ENCODE measurements at regions not wholly inside any gene's neighbourhood (a gene's known extent, or its start where the extent isn't known, plus 50 kb on each side); places are given as distances from the start of the nearest gene placed in this dataset.

DNA sequence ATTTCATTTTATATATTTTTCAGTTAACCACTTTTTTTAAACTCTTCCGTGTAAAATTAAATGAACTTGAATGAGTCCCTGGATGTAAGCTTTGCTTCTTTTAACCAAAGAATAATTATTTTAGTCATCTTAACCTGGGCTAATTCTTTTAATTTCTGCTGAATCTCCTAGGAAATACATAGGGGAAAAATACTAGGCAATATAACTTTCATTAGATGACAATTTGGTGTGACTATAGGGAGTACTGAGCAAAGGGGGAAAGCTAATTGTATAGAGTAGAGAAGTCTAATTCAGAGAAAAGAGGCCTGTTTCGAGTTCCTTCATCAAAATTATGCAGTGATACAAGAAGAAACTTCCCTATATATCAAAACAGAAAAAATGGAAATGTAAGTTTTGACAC is 388.1 kb downstream of the NOVA1 start:
- no peak for DNase-seq (ENCODE audit: low spot score in 2 of 2)
- no peak for FAIRE-seq

- DNase-seq (ENCODE audit: low spot score in 2 of 2) (no peak), FAIRE-seq (no peak)
Observed at GRCh38 chr14:26206640-26207039, 391.2 kb downstream of the NOVA1 start.

GRCh38 chr14:26204728-26205479 is 392.9 kb downstream of the NOVA1 start:
- DNase-seq (ENCODE audit: low spot score in 2 of 2) (peak; percentile 22 to 28), FAIRE-seq (no peak)

DNA sequence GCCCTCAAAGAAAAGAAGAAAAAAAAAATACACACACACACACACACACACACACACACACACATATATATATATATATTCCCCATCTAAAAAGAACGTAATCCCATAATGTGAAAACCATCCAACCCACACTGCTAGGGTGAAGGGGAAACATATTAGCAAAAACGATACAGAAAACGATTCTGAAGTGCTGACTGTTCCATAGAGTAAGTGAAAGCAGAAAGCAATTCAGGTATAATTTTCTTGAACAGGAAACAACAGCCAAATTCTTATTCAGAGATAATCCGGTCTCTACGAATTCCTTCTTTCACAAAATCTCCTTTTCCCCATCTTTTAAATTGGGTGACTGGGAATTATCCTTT is 393.5 kb downstream of the NOVA1 start:
- FAIRE-seq: no peak
- DNase-seq (ENCODE audit: low spot score in 2 of 2): peak in 1 of 2 donors; percentile 1

GRCh38 chr14:26200687-26201086 is 397.1 kb downstream of the NOVA1 start:
- no peak for FAIRE-seq
- no peak for DNase-seq (ENCODE audit: low spot score in 2 of 2)

GRCh38 chr14:26199590-26200370 is 398.1 kb downstream of the NOVA1 start:
- no peak for FAIRE-seq
- DNase-seq (ENCODE audit: low spot score in 2 of 2): no peak

GRCh38 chr14:26199096-26199495 is 398.7 kb downstream of the NOVA1 start:
- FAIRE-seq (no peak), DNase-seq (ENCODE audit: low spot score in 2 of 2) (no peak)

DNA sequence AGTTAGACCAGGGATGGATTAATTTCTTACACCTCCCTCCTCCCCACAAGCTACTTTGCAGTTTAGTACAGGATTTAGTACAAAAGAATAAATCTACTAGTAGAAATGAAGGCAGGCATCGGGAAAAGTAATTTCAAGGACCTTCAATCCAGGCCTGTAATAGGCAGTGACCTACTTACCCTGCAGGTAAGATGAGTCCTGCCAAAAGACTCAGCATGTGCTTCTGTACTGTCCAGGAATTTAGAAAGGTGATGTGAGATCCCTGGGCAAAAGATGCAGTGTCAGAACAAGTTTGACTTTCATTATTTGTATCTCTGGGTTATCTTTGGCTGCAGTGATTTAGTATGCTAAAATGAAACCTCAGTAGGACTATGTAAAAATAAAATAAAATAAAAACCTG is 403.0 kb downstream of the NOVA1 start:
- FAIRE-seq (no peak), DNase-seq (ENCODE audit: low spot score in 2 of 2) (no peak)

GRCh38 chr14:26191671-26192070 is 406.2 kb downstream of the NOVA1 start:
- FAIRE-seq (no peak), DNase-seq (ENCODE audit: low spot score in 2 of 2) (no peak)

- DNase-seq (ENCODE audit: low spot score in 2 of 2) (no peak), FAIRE-seq (no peak)
Observed at GRCh38 chr14:26191123-26191522, 406.7 kb downstream of the NOVA1 start.

DNA sequence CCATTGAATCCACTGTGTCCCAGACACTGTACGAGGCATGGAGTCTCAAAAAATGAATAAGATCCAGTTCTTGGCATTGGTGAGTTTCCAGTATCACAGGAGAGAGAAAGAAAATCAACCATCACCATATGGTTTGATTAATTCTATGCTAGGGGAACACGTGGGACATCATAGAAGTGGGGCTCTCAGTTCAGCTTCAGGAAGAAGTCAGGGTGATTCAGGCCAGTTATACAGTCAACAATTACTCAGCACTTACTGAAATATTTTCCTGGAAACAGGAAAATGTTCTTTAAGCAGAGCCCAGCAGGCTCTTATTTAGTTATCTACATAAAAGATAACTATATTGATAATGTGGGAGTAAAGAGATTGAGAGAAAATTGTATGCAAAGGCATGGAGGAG is 407.2 kb downstream of the NOVA1 start:
- FAIRE-seq (no peak), DNase-seq (ENCODE audit: low spot score in 2 of 2) (no peak)

DNA sequence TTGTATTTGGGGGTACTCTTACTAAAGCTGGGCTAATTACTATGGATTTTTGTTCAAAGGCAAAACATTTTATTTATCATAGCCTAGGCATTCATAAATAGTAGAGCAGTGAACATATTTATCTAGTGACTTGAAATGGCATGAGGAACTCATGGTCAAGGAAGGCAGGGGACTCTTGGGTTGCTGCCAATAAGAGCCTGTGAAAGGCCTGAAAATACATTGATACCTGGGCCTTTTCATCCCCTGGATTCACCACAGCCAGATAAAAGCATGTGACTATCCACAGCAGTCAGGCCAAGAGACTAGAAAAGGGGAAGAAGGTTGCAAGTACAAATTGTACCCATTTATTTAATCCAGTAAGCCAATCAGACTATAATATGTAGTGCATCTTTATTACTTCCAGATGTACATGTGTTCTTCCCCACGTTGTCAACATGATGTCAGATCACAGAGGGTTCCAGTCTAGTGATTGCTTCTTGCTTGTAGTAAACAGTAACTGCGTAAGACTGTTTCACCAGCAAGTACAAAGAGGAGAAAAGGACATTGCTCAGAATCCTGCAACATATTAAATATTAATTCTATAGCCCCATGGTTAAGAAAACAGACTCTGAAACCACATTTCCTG is 409.7 kb downstream of the NOVA1 start:
- no peak for FAIRE-seq
- DNase-seq (ENCODE audit: low spot score in 2 of 2): no peak

- DNase-seq (ENCODE audit: low spot score in 2 of 2): no peak
- FAIRE-seq: no peak
Observed at GRCh38 chr14:26180221-26180620, 417.6 kb downstream of the NOVA1 start.

GRCh38 chr14:26175658-26176057 is 422.2 kb downstream of the NOVA1 start:
- DNase-seq (ENCODE audit: low spot score in 2 of 2) (no peak), FAIRE-seq (no peak)

GRCh38 chr14:26174395-26174794 is 423.4 kb downstream of the NOVA1 start:
- DNase-seq (ENCODE audit: low spot score in 2 of 2) (no peak), FAIRE-seq (no peak)

DNA sequence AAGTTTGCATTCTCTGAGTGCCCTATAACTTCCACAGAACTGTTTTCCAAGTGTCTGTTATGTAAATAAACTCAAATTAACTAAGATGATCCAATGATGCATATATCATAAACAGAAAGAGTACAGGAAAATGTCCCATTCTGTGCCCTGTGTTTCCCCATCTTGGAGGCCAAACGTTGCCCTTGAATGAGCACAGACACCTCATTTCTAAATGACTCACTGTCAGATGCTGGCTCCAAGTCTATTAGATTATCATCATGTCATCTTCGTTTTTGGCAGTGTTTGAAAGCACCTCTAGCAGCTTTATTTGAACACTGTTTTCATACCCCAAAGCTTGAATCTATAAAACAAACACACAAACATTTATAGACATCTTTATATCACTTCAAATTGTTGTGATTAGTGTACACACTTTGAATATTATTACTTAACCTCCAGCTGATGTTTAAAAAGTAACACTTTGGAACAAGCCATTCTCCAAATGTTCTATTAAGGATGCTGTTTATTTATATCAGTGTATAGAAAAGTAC is 424.2 kb downstream of the NOVA1 start:
- FAIRE-seq (no peak), DNase-seq (ENCODE audit: low spot score in 2 of 2) (no peak)

- FAIRE-seq: no peak
- no peak for DNase-seq (ENCODE audit: low spot score in 2 of 2)
Observed at GRCh38 chr14:26172396-26172795, 425.4 kb downstream of the NOVA1 start.

- FAIRE-seq (no peak), DNase-seq (ENCODE audit: low spot score in 2 of 2) (no peak)
Observed at GRCh38 chr14:26170885-26171284, 426.9 kb downstream of the NOVA1 start.

- FAIRE-seq: no peak
- DNase-seq (ENCODE audit: low spot score in 2 of 2): no peak
Observed at GRCh38 chr14:26163761-26164160, 434.1 kb downstream of the NOVA1 start.

GRCh38 chr14:26157517-26157916 is 440.3 kb downstream of the NOVA1 start:
- no peak for FAIRE-seq
- no peak for DNase-seq (ENCODE audit: low spot score in 2 of 2)

DNA sequence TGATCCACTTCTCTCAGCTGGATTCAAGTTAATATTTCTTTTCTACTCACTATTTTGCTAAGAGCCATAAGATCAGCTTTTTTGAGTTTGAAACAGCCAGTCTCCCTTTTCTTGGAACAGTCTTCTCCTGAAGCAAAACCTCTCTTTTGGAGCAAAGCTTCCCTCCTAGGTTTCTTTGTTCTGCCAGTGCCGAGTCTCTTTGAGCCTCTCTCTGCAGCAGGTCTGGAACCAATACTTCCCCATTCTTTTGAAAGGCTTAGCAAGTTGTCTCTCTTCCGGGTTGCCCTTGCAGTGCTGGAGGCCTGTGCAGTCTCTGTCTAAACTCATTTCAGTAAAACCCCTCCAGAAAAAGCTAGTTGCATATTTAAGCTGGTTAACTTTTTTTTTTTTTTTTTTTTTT is 454.8 kb downstream of the NOVA1 start:
- no peak for DNase-seq (ENCODE audit: low spot score in 2 of 2)
- no peak for FAIRE-seq

Measured in frontal cortex (tissue), 3 donors.